Erythroblast (primary cell): ENCODE measurements at regions not wholly inside any gene's neighbourhood (a gene's known extent, or its start where the extent isn't known, plus 50 kb on each side); places are given as distances from the start of the nearest gene placed in this dataset.
"Not testable (repeated sequence)": the region's sequence is repeated elsewhere in the genome, so short reads cannot be mapped to it uniquely, and the experiment has no call there.

Experiments used
- DNase-seq, 2 experiments: peaks; one replicate each; lab custom pipeline; 2025; lab: John Stamatoyannopoulos, UW
- GATA1 ChIP-seq: IDR thresholded peaks from 2 replicates; pipeline ENCODE4 v1.6.1; 2011; ENCODE audit warnings: low read depth, mild to moderate bottlenecking, control low read depth, low read length, moderate library complexity
- POLR2A ChIP-seq: IDR thresholded peaks from 2 replicates; pipeline ENCODE4 v1.6.1; 2011; ENCODE audit warnings: mild to moderate bottlenecking, low read length

DNA sequence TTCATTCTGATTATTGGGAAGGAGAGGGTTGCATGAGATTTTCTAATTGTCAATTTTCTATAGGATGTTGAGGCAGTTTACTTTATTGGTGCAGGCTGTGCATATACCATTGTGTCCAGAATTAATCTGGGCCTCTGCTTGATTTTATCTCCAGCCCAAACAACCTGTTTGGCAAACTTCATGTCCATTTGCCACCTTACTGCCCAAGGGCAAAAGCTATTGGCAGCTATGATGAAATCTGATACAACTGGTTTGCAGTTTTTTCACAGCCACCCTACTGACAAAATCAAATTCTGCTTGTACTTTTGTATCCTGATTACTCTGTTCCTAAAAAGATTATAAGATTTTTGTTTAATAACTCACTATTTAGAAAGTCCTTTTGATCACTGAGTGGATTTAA lies 789.2 kb upstream of the FBXO33 start:
- TF ChIP-seq GATA1 (no peak), POLR2A (no peak)
- no peak for DNase-seq

DNA sequence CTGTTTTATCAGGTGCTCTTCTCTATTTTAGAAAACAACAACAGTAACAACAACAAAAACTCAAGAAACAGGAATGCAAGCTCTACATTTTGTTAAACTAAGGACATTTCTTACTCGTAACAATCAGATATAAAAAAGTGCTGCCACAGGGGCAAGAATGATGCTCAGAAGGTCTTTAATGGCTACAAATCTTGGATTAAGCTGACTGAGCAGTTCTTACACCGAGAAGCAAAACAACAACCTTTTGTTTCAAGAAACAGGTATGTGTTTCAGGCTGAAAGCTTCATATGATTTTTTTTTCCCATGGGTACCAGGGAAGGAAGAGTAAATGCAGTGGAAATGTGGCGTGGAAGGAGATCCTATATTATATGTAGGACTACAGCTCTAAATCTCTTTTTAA lies 786.8 kb upstream of the FBXO33 start:
- TF ChIP-seq POLR2A (no peak), GATA1 (no peak)
- no peak for DNase-seq

DNA sequence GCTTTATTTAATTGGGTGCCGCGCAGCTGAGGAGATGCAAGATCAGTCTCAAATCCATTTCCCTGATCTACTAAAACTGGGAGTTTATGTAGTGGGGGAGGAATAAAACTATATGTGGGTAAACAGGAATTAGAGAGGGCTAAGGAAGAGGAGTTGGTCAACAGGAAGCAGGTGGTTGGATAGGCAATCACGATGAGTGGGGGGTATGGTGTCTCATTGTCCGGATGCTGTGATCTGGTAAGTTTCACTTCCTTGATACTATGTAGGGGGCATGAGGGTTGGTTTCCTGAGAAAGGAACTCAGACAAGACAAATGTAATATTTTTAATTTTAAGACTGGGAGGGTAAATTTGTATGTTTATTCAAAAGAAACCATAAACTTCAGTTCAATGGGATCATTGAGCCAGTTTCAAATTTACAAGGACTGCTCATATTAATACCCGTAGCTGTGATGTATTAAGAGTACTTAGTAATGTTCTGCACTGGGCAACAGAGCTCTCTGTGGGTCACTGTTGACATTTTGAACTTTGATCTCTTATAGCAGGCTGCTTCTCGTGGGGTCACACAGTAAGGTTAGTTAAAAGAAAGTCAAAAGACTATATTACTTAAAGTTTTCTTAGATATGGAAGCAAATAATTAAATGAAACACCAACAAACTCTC lies 786.2 kb upstream of the FBXO33 start:
- no peak for TF ChIP-seq GATA1
- no peak for TF ChIP-seq POLR2A
- no peak for DNase-seq

DNA sequence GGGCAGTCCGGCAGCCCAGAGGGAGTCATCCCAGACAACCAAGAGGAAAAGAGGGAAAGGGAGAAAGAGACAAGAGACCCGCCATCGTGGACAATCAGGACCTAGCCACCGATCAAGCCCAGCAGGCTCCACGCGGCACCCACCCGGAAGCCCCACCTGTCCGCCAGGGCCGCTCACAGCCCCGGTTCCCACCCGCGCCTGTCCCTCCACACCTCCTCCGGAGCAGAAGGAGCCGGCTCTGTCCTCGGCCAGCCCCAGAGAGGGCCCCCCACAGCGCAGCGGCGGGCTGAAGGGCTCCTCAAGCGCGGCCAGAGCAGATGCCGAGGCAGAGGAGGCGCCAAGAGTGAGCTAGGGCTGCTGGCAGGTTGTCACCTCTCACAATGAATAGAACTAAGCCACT lies 784.7 kb upstream of the FBXO33 start:
- no peak for DNase-seq
- TF ChIP-seq GATA1 (no peak), POLR2A (no peak)

DNA sequence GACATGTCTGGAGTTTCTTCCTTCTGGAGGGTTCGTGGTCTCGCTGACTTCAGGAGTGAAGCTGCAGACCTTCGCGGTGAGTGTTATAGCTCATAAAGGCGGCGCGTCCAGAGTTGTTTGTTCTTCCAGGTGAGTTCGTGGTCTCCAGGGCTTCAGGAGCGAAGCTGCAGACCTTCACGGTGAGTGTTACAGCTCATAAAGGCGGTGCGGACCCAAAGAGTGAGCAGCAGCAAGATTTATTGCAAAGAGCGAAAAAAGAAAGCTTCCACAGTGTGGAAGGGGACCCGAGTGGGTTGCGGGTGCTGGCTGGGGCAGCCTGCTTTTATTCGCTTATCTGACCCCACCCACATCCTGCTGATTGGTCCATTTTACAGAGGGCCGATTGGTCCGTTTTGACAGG lies 784.2 kb upstream of the FBXO33 start:
- DNase-seq: not testable (repeated sequence)

DNA sequence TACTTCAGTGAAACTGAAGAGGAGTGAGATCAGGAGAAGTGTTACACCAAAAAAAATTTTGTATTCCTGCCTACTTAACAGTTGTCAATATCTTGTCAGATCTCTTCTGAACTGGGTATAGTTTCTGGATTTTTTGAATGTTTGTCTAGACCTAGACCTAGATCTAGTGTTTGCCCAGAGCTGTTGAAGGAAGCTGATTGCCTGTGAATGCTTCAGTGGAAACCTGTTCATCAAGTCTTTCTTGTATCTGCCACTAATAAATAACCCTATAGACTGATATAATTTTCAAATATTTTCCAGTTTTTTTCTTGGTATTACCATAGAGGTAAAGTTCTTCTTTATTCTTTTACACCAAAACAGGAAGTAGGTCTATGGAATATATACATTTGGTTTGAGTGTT lies 781.5 kb upstream of the FBXO33 start:
- DNase-seq: no peak
- TF ChIP-seq POLR2A (no peak), GATA1 (no peak)

DNA sequence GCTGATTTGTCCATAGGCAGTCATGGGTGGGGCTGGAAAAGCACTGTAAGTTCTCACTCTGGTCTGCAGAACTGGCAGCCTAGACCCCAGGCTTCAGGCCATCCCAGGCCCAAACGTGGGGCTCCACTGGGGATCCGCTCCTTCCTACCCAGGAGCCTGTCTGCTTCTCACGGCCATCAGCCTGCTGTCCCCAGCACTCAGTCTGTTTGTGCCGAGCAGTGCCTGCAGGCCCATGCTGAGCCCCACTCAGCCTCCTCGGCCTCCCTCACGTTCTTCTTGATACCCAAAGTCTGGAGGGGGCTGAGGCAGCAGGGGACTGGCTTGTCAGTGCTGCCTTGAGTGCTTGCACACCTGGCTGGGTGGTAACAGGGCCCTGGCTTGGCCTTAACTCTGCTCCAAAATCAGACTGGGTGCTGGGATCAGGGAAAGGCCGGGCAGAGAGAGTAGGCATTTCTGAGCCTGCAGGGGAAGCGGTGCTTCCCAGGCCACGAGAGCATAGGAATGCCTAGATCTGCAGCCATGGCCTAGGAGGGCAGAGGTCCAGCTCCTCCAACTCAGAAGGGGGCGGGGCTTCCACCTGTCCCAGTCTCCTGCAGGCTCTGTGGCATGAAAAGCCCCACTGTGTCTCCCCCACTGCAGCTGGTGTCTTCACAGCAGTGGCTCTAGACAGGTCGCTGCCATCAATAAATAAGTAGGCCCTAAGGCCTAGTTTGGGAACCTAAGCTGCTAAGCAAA lies 772.4 kb upstream of the FBXO33 start:
- no peak for DNase-seq
- TF ChIP-seq GATA1 (no peak), POLR2A (no peak)

DNA sequence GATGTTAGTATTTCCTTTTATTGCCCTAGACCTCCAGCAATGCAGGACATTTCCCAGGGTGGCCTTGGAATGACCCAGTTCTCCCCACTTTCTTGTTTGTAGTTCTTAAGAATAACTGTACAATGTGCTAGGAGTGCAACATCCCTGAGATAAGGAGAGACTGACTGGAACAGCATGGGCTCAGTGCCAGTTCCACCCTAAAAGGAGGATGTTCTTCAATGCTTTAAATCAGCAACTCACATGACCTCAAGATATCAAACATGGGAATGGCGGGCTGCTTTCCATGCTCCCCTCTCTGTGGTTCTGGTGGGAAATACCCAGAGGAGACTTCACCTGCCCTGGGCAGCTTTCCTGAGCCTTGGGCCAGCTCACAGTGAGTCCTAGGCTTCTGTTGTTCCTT lies 766.9 kb upstream of the FBXO33 start:
- TF ChIP-seq POLR2A: no peak
- TF ChIP-seq GATA1: no peak
- DNase-seq: no peak

DNA sequence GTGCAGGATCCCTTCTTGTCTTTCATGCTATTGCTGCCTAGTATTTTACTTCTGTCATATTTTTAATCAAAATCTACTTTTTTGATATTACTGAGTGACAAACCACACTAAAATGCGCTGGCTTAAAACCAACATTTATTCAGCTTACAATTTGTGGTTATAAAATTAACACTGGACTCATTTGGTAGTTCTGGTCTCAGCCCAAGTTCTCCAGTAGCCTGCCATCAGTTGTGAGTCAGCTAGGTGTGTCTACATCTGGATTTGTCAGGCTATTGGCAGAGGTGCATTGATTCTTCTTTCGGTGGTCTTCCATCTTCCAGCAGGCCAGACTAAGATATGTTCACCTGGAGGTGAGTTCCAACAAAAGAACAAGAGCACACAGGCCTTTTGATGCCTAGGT lies 765.1 kb upstream of the FBXO33 start:
- no peak for DNase-seq
- TF ChIP-seq GATA1: no peak
- TF ChIP-seq POLR2A: no peak

DNA sequence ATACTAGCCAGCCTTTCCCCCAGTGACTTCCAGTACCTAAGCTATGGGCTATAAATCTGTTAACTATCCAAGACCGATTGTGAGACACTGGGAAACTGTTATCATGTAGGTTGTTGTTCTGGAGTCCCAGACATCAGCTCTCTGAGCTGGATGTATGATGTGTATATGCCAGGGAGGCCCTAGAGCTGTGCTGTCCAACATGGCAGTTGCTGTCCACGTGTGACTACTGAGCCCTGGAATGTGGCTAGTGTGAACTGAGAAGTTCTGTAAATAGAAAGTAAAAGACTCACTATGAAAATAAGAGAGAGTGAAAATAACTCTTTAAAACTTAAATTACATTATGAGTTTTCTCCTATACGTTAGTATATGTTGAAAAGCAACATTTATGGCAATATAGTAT lies 755.8 kb upstream of the FBXO33 start:
- no peak for DNase-seq
- TF ChIP-seq GATA1 (no peak), POLR2A (no peak)

DNA sequence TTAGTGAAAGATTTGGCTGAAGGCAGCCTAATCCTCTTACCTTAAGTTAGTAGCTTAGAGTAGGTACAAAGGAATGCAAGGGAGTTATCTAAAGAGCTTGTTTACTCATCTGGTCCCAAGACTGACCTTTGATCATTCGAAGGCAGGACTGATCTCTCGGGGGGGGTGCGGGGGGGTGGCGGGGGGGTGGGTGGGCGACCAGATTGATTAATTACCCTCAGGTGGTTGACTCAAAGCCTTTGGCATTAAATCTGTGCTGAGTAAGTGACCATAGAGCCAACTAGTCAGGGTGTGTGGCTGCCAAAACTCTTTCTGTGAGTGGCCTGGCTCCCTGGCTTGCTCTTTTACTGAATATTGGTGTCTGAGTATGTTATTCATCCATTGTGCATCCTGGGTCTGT lies 731.9 kb upstream of the FBXO33 start:
- no peak for DNase-seq
- no peak for TF ChIP-seq GATA1
- TF ChIP-seq POLR2A: no peak

DNA sequence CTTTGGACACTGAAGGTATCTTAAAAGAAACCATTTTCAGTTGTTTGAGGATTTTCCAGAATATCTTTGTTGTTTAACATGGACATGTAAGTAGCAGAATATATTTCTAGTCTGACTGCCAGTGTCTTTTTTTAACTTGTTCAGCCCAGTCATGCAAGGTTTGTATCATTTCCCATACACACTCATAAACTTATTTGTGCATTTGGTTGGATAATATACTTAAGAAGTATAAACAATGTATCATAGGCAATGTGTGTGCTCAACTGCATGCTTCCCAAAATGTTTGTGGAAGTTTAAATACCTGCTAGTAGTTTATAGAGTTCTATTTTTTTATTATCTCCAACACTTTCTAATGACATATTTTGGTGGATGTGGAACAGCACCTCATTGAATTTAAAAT lies 707.4 kb upstream of the FBXO33 start:
- TF ChIP-seq POLR2A (no peak), GATA1 (no peak)
- DNase-seq: no peak

DNA sequence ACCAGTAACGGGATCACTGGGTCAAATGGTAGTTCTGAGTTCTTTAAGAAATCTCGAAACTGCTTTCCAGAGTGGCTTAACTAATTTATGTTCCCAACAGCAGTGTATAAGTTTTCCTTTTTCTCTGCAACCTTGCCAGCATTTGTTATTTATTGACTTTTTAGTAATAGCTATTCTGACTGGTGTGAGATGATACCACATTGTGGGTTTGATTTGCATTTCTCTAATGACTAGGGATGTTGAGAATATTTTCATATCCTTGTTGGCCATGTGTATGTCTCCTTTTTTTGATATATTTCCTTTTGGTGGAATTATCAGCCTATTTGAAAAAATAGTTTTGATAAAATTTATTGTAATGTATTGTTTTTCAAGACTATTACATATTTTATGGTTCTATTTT lies 701.2 kb upstream of the FBXO33 start:
- no peak for DNase-seq
- no peak for TF ChIP-seq GATA1
- TF ChIP-seq POLR2A: no peak

DNA sequence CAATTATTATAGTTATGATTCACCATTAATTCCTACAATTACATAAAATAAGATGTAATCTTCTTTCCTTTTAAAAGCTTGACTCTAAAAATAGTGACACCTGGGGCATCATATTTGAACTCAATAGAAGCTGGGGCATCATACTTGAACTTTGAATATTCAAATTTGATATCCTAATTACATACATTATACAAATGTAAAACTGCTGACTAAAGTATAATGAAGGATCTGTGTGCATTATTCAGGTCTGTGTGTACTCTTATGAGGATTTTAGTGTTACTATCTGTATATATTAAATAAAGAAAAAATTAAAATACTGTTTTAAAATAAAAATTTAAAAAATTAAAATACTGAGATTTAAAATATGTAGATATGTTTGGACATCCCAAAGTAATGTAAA lies 696.9 kb upstream of the FBXO33 start:
- no peak for TF ChIP-seq GATA1
- no peak for TF ChIP-seq POLR2A
- DNase-seq: no peak

DNA sequence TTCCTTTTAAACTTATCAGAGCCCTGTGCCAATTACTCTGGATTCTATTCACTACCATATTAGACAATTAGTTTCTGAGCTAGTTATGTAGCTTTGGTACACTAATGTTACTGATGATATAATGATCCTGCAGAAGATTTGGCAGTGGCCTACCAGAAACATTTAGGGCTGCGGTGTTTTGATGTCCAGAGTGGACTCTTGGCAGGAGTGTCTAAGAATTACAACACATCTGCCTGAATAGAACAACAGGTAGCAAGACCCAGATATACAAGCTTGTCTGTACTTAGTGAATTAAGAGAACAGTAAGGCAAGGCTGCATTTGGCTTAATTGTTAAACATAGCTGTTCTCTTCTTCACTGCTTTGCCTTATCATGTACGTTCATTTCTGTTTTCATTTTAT lies 691.6 kb upstream of the FBXO33 start:
- TF ChIP-seq GATA1 (no peak), POLR2A (no peak)
- no peak for DNase-seq
